IMR-90 (cell line): ENCODE measurements at regions not wholly inside any gene's neighbourhood (a gene's known extent, or its start where the extent isn't known, plus 50 kb on each side); places are given as distances from the start of the nearest gene placed in this dataset.

ENCODE experiments used
- ATAC-seq: fragments of 200-7000 bp; cut with Tn5 transposase; 2 replicates; pipeline ENCODE4 v1.9.1; 2020; ENCODE audit warnings: low read depth, mild to moderate bottlenecking, moderate library complexity
- BruUV-seq: library from RNA; stranded (reverse); fragments of 400-500 nt; replicated peaks from 2 replicates; lab custom pipeline; 2021; lab: Mats Ljungman, UMichigan
- CTCF ChIA-PET: fragments of 300-600 bp; formaldehyde crosslinking; extraction: SDS; loops from one replicate; lab custom pipeline; 2021; ENCODE audit warnings: antibody characterized with exemption; lab: Yijun Ruan, JAX
- POLR2A ChIA-PET: fragments of 300-600 bp; sonication (Branson Sonifier 250); formaldehyde crosslinking; loops from one replicate; lab custom pipeline; 2022; ENCODE audit warnings: antibody characterized with exemption; ENCODE audit not compliant: unreplicated experiment; lab: Charles Lee
- DNase-seq: peaks from one replicate; pipeline ENCODE4 v3.0.0; 2013
- H2AFZ ChIP-seq: replicated peaks from 2 replicates; pipeline ENCODE3; 2013; ENCODE audit warnings: low read length, mild to moderate bottlenecking; ENCODE audit not compliant: poor library complexity
- H2AK5ac ChIP-seq: 2 replicates; pipeline ENCODE4 v1.6.1; 2013; ENCODE audit warnings: low read depth, low read length, inconsistent platforms
- H2AK9ac ChIP-seq: replicated peaks from 2 replicates; pipeline ENCODE3; 2013; ENCODE audit warnings: mild to moderate bottlenecking, low read depth, low read length, moderate library complexity; ENCODE audit not compliant: poor library complexity
- H2BK120ac ChIP-seq: 2 replicates; pipeline ENCODE4 v1.6.1; 2013; ENCODE audit warnings: low read depth, low read length, inconsistent platforms
- H2BK15ac ChIP-seq: 3 replicates; pipeline ENCODE4 v1.6.1; 2013; ENCODE audit warnings: low read depth, low read length, inconsistent platforms
- H2BK20ac ChIP-seq: 2 replicates; pipeline ENCODE4 v1.6.1; 2013; ENCODE audit warnings: low read depth, mild to moderate bottlenecking, inconsistent platforms, low read length, moderate library complexity
- H2BK5ac ChIP-seq: 2 replicates; pipeline ENCODE4 v1.6.1; 2013; ENCODE audit warnings: mild to moderate bottlenecking, low read depth, low read length, inconsistent platforms; ENCODE audit not compliant: poor library complexity, severe bottlenecking
- H3K14ac ChIP-seq: replicated peaks from 2 replicates; pipeline ENCODE4 v1.6.1; 2013; ENCODE audit warnings: low read depth, low read length, inconsistent platforms
- H3K18ac ChIP-seq: 2 replicates; pipeline ENCODE4 v1.6.1; 2013; ENCODE audit warnings: low read depth, low read length, control low read depth
- H3K23ac ChIP-seq: 2 replicates; pipeline ENCODE4 v1.6.1; 2013; ENCODE audit warnings: low read depth, low read length, inconsistent platforms
- H3K27ac ChIP-seq: 2 replicates; pipeline ENCODE4 v1.5.1; 2013; ENCODE audit warnings: mild to moderate bottlenecking, control low read depth, low read length; ENCODE audit not compliant: insufficient read depth
- H3K27me3 ChIP-seq: 2 replicates; pipeline ENCODE4 v1.6.1; 2013; ENCODE audit warnings: low read length; ENCODE audit not compliant: control insufficient read depth, insufficient read depth
- H3K36me3 ChIP-seq: 2 replicates; pipeline ENCODE4 v1.6.1; 2013; ENCODE audit warnings: low read length, mixed read lengths; ENCODE audit not compliant: control insufficient read depth, insufficient read depth
- H3K4ac ChIP-seq: 2 replicates; pipeline ENCODE4 v1.6.1; 2013; ENCODE audit warnings: low read depth, low read length, inconsistent platforms
- H3K4me1 ChIP-seq: 2 replicates; pipeline ENCODE4 v1.6.1; 2013; ENCODE audit warnings: low read length, mixed read lengths; ENCODE audit not compliant: control insufficient read depth, insufficient read depth
- H3K4me2 ChIP-seq: 2 replicates; pipeline ENCODE4 v1.6.1; 2013; ENCODE audit warnings: low read depth, mild to moderate bottlenecking, control low read depth, low read length, moderate library complexity
- H3K4me3 ChIP-seq: 2 replicates; pipeline ENCODE4 v1.5.1; 2013; ENCODE audit warnings: low read depth, mild to moderate bottlenecking, control low read depth, low read length, moderate library complexity; ENCODE audit not compliant: insufficient read depth
- H3K56ac ChIP-seq: 2 replicates; pipeline ENCODE4 v1.6.1; 2013; ENCODE audit warnings: low read length, inconsistent platforms; ENCODE audit not compliant: insufficient read depth; ENCODE audit errors: extremely low read depth
- H3K79me1 ChIP-seq, 2 experiments: 2 replicates each; pipeline ENCODE4 v1.6.1; 2013; ENCODE audit warnings: low read length in 2 of 2, inconsistent platforms in 1 of 2, low read depth in 1 of 2
- H3K9ac ChIP-seq: 2 replicates; pipeline ENCODE4 v1.6.1; 2013; ENCODE audit warnings: low read depth, low read length, control low read depth
- H3K9me1 ChIP-seq: 2 replicates; pipeline ENCODE4 v1.6.1; 2013; ENCODE audit warnings: low read length, inconsistent platforms; ENCODE audit not compliant: insufficient read depth
- H3K9me3 ChIP-seq: 2 replicates; pipeline ENCODE4 v1.6.1; 2013; ENCODE audit warnings: low read length; ENCODE audit not compliant: control insufficient read depth, insufficient read depth
- H4K20me1 ChIP-seq: 2 replicates; pipeline ENCODE4 v1.6.1; 2013; ENCODE audit warnings: low read length, inconsistent platforms; ENCODE audit not compliant: insufficient read depth
- H4K5ac ChIP-seq: 2 replicates; pipeline ENCODE4 v1.6.1; 2013; ENCODE audit warnings: mild to moderate bottlenecking, low read depth, low read length, control low read depth
- H4K8ac ChIP-seq, 2 experiments: 2 replicates each; pipeline ENCODE4 v1.6.1; 2013; ENCODE audit warnings: low read depth in 2 of 2, low read length in 2 of 2, control low read depth in 1 of 2, inconsistent platforms in 1 of 2
- H4K91ac ChIP-seq: 2 replicates; pipeline ENCODE4 v1.6.1; 2013; ENCODE audit warnings: low read depth, low read length, inconsistent platforms; ENCODE audit not compliant: insufficient read depth
- CEBPB ChIP-seq: IDR thresholded peaks from 2 replicates; pipeline ENCODE4 v1.6.1; 2012; ENCODE audit warnings: low read depth, low read length, improper control_type of control experiment
- CHD1 ChIP-seq: IDR thresholded peaks from 2 replicates; pipeline ENCODE4 v1.6.1; 2012; ENCODE audit warnings: low read depth, low read length, improper control_type of control experiment
- CTCF ChIP-seq: conservative IDR thresholded peaks from 2 replicates; pipeline ENCODE4 v1.5.1; 2012; ENCODE audit warnings: mild to moderate bottlenecking, low read depth, low read length, improper control_type of control experiment
- MAFK ChIP-seq: IDR thresholded peaks from 2 replicates; pipeline ENCODE4 v1.6.1; 2012; ENCODE audit warnings: low read depth, low read length, improper control_type of control experiment
- MAZ ChIP-seq: IDR thresholded peaks from 2 replicates; pipeline ENCODE4 v1.6.1; 2012; ENCODE audit warnings: low read depth, mild to moderate bottlenecking, low read length, improper control_type of control experiment, moderate library complexity, borderline replicate concordance
- NFE2L2 ChIP-seq: fragments of 150-350 bp; IDR thresholded peaks from 2 replicates; pipeline ENCODE4 v1.6.1; 2016; ENCODE audit warnings: low read depth, mild to moderate bottlenecking, low read length
- RAD21 ChIP-seq: IDR thresholded peaks from 2 replicates; pipeline ENCODE4 v1.6.1; 2012; ENCODE audit warnings: low read length, improper control_type of control experiment
- dilution Hi-C: fragments of 300-500 bp; cut with HindIII; formaldehyde crosslinking; loops from one replicate; pipeline ENCODE4 v1.14.3; 2018; ENCODE audit warnings: low sequenced_read_pairs; ENCODE audit not compliant: unreplicated experiment
- in situ Hi-C: fragments of 300-500 bp; cut with MboI; formaldehyde crosslinking; loops from 3 replicates; pipeline ENCODE4 v1.14.3; 2019; ENCODE audit warnings: low sequenced_read_pairs, inconsistent platforms, mixed read lengths
- intact Hi-C: fragments of 100-400 bp; cut with micrococcal nuclease; formaldehyde crosslinking; loops from 2 replicates; pipeline ENCODE4 v1.10.0; 2022

DNA sequence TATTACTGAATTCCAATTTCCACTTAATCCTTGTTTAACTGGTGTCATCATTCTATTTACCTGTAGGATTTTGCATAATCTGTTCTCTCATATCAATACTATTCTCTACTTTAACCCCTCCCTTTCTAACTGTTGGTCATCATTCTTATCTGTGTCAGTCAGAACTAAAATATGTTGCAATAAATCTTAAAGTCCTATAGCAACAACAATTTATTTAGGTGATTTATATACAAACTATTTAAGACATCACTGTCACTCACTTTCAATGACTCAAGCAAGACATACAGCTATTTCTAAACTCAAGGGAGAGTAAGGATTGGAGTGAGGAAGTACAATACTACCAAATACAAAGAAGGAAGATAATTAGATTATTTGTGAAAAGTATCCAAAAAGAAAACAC, 740.4 kb downstream of the DSC3 start:
- no peaks in the 10 kb centered on the region for H3K9me1 ChIP-seq
- H3K27ac ChIP-seq = no peak overlapping the region
- TF ChIP-seq NFE2L2 (no peak), RAD21 (no peak), CEBPB (no peak), MAZ (no peak), CTCF (no peak), MAFK (no peak), CHD1 (no peak)
- H2BK15ac ChIP-seq = no peak overlapping the region
- ATAC-seq = no peak
- H3K79me1 ChIP-seq = no peaks in the 10 kb centered on the region
- H3K14ac ChIP-seq = no peak overlapping the region
- peaks cover 3% of the 10 kb centered on the region; the same call in 1 of the 2 replicates for H3K9me3 ChIP-seq
- no TSS peak for BruUV-seq
- H3K4ac ChIP-seq = no peak overlapping the region
- H2BK5ac ChIP-seq = no peak overlapping the region
- no peak overlapping the region for H2AK9ac ChIP-seq
- H4K5ac ChIP-seq = no peak overlapping the region
- no peaks in the 10 kb centered on the region for H4K20me1 ChIP-seq
- H2AFZ ChIP-seq = no peak overlapping the region
- no peak overlapping the region for H2BK20ac ChIP-seq
- intact Hi-C loops = no loop called here
- H3K4me2 ChIP-seq = no peak overlapping the region
- no peak overlapping the region for H3K4me3 ChIP-seq
- H3K27me3 ChIP-seq = no peaks in the 10 kb centered on the region
- H3K18ac ChIP-seq = no peak overlapping the region
- CTCF ChIA-PET = no interaction called here
- no peaks in the 10 kb centered on the region for H3K36me3 ChIP-seq
- H3K23ac ChIP-seq = no peak overlapping the region
- H4K8ac ChIP-seq = no peak overlapping the region
- POLR2A ChIA-PET = no interaction called here
- in situ Hi-C loops = no loop called here
- no peak overlapping the region for H2BK120ac ChIP-seq
- DNase-seq = no peak
- no peak overlapping the region for H3K56ac ChIP-seq
- no peak overlapping the region for H4K91ac ChIP-seq
- no peak overlapping the region for H2AK5ac ChIP-seq
- dilution Hi-C loops = no loop called here
- no peak overlapping the region for H3K9ac ChIP-seq
- no peaks in the 10 kb centered on the region for H3K4me1 ChIP-seq
